ENCODE measurements at regions not wholly inside any gene's neighbourhood (a gene's known extent, or its start where the extent isn't known, plus 50 kb on each side); places are given as distances from the start of the nearest gene placed in this dataset.

DNA sequence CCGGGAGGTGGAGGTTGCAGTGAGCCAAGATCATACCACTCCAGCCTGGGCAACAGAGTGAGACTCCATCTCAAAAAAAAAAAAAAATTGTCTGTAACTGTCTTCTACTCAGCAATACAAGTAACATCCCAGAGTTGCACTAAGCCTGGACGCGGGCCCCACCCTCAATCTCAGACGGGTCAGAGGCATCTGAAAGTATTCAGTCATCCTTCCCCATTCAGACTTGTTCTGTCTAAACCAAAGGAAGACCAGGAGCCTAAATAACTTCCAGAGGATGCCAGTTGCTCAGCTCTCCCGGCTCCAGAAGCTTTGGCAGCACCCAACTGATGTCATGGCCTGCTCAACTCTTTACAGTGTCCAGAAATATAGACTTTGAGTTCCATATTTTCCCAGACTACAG lies 218.6 kb downstream of the AUH start:
- H3K36me3 ChIP-seq (ENCODE audit: control insufficient read depth in 2 of 4, insufficient read depth in 4 of 4, low read length in 3 of 4) = no peaks in the 10 kb centered on the region

More for the DNA sequence above, 218.6 kb downstream of the AUH start:
- Histone ChIP-seq H3K4me3 (ENCODE audit: extremely low read depth in 1 of 4, insufficient read depth in 2 of 4, low read depth in 3 of 4, low read length in 4 of 4) (no peak overlapping the region), H3K9me3 (ENCODE audit: insufficient read depth in 2 of 2, low read depth in 1 of 2, low read length in 1 of 2) (no peaks in the 10 kb centered on the region), H2AK5ac (ENCODE audit: low read depth, low read length) (no peak overlapping the region), H3K4me1 (replicated peaks in 1 of 4; ENCODE audit: control insufficient read depth in 3 of 4, insufficient read depth in 4 of 4, low read length in 3 of 4) (peaks cover 0 to 13% (median 11%) of the 10 kb centered on the region in 4 experiments), H3K9ac (replicated peaks in 1 of 4; ENCODE audit: extremely low read depth in 1 of 4, low read depth in 3 of 4, low read length in 3 of 4) (no peak overlapping the region), H3K4ac (replicated peaks; ENCODE audit: insufficient read length, low read depth, low read length) (no peak overlapping the region), H3K79me1 (ENCODE audit: low read depth, low read length) (no peaks in the 10 kb centered on the region), H3K79me2 (ENCODE audit: control insufficient read depth in 1 of 2, insufficient read depth in 2 of 2, low read length in 2 of 2) (no peaks in the 10 kb centered on the region), H2BK12ac (ENCODE audit: low read depth, low read length) (no peak overlapping the region), H3K23ac (ENCODE audit: insufficient read length) (no peak overlapping the region), H2BK120ac (replicated peaks; ENCODE audit: low read depth, low read length) (no peak overlapping the region), H4K5ac (ENCODE audit: insufficient read length, low read depth, low read length) (no peak overlapping the region), H4K91ac (replicated peaks; ENCODE audit: insufficient read length, low read length) (no peak overlapping the region), H2AFZ (ENCODE audit: low read length) (no peak overlapping the region), H2BK20ac (ENCODE audit: low read length) (no peak overlapping the region), H3K23me2 (ENCODE audit: low read depth, low read length) (no peaks in the 10 kb centered on the region; the same call in 1 of the 2 replicates), H3K56ac (replicated peaks; ENCODE audit: insufficient read length, low read depth, low read length) (no peak overlapping the region), H4K8ac (ENCODE audit: extremely low read depth, insufficient read depth, low read length) (no peak overlapping the region), H2BK5ac (ENCODE audit: low read depth, low read length) (no peak overlapping the region), H4K20me1 (replicated peaks in 1 of 2; ENCODE audit: control insufficient read depth in 1 of 2, insufficient read depth in 2 of 2, low read length in 2 of 2) (no peaks in the 10 kb centered on the region), H2BK15ac (ENCODE audit: low read length) (no peak overlapping the region), H3K18ac (ENCODE audit: extremely low read depth, low read length) (no peak overlapping the region), H3K4me2 (ENCODE audit: insufficient read depth in 1 of 2, low read depth in 2 of 2, low read length in 2 of 2) (no peak overlapping the region), H3K27me3 (replicated peaks in 1 of 4; ENCODE audit: control insufficient read depth in 3 of 4, extremely low read depth in 1 of 4, insufficient read depth in 3 of 4, low read length in 3 of 4) (no peaks in the 10 kb centered on the region), H3K14ac (ENCODE audit: insufficient read length) (no peak overlapping the region), H3K27ac (ENCODE audit: low read depth, low read length) (no peak overlapping the region)
- WGBS, 2 experiments (ENCODE audit: extremely low coverage in 1 of 2, insufficient coverage in 1 of 2, insufficient read length in 1 of 2, insufficient replicate concordance in 2 of 2, low coverage in 1 of 2, low lambda C conversion rate in 2 of 2, missing lambda C conversion rate in 1 of 2) = 91% methylated on average over 5 of the region's 5 CpGs; no CpG with 5 or more reads in 1 of the 2 experiments
- TF ChIP-seq, protein P1, sequence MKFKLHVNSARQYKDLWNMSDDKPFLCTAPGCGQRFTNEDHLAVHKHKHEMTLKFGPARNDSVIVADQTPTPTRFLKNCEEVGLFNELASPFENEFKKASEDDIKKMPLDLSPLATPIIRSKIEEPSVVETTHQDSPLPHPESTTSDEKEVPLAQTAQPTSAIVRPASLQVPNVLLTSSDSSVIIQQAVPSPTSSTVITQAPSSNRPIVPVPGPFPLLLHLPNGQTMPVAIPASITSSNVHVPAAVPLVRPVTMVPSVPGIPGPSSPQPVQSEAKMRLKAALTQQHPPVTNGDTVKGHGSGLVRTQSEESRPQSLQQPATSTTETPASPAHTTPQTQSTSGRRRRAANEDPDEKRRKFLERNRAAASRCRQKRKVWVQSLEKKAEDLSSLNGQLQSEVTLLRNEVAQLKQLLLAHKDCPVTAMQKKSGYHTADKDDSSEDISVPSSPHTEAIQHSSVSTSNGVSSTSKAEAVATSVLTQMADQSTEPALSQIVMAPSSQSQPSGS (IDR thresholded peaks at IDR 0.05; ENCODE audit: low read length) = no peak
- DNase-seq (ENCODE audit: low read depth in 1 of 2, low spot score in 2 of 2) (no peak), FAIRE-seq (no peak)
- ChIA-PET CTCF (ENCODE audit: partially characterized antibody) (no interaction called here), POLR2A (ENCODE audit: partially characterized antibody) (no interaction called here)
